ENCODE measurements at regions not wholly inside any gene's neighbourhood (a gene's known extent, or its start where the extent isn't known, plus 50 kb on each side); places are given as distances from the start of the nearest gene placed in this dataset.

DNA sequence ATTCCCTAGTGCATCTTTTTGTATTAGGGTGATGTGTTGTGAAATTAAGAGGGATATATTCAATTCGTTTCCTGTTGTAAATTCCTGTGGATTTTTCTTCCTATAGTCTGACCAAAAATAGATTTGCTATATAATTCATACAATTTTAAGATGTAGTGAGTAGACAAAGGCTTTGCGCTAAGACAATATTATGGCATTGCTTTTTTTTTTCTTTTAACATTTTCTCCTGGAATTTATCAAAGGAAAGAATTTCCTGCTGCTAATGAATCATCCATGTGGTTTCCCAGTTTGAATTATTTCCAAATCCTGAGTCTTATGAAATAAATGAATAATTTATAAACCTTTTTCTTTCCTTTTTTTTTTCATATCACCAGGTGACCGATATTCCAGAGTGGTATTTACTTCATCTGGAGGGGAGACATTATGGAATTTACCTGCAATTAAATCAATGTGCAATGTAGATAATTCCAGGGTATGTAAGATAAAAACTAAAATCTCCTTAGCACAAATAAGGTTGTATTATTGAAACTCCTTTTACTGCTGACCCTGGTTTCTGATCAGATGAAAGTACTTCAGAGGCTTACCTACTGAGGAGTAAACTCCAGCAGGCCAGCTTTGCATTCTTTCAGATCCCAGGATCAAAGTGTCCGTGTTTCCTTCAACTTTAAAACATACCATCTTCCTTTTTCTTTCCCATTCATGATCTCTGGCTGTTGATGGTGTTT lies 148.4 kb downstream of the TLR5 start:
- no peaks in the 10 kb centered on the region for H3K9me3 Mint-ChIP-seq (ENCODE audit: insufficient read depth)
- H3K27ac Mint-ChIP-seq, result no peak overlapping the region
- POLR2A ChIA-PET, result no interaction called here
- H3K4me3 Mint-ChIP-seq, result no peak overlapping the region
- no peak for ATAC-seq
- H3K27me3 Mint-ChIP-seq (ENCODE audit: low read depth), result no peaks in the 10 kb centered on the region
- H3K36me3 Mint-ChIP-seq (ENCODE audit: low read depth), result no peaks in the 10 kb centered on the region
- H3K4me1 Mint-ChIP-seq (ENCODE audit: low read depth), result no peaks in the 10 kb centered on the region
- no peak for DNase-seq
- CTCF ChIA-PET, result interaction anchor here (1.4 kb wide), 1 partner anchor 95 kb away, joined by 4 read pairs; no protein-coding TSS in a partner anchor

DNA sequence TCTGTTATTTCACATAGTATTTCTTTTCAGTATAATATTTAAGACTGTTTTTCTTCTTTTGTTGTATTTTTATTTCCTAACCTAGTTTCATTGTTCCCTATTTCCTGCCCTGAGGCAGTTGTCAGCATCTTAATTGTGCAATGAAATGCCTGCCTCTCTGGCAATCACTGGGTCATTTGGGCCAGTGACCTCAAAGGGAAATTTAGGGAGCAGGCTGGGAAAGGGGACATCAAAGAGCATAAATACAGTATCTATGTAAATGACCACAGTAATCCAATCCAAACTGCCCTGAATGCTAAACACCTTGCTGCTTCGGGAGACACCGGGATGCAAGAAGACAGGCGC lies 147.8 kb downstream of the TLR5 start:
- ChIA-PET POLR2A (no interaction called here), CTCF (no interaction called here)
- H3K36me3 Mint-ChIP-seq (ENCODE audit: low read depth), result no peaks in the 10 kb centered on the region
- DNase-seq (no peak), ATAC-seq (no peak)
- H3K4me3 Mint-ChIP-seq, result no peak overlapping the region
- no peak overlapping the region for H3K27ac Mint-ChIP-seq
- no peaks in the 10 kb centered on the region for H3K9me3 Mint-ChIP-seq (ENCODE audit: insufficient read depth)
- H3K4me1 Mint-ChIP-seq (ENCODE audit: low read depth), result no peaks in the 10 kb centered on the region
- no peaks in the 10 kb centered on the region for H3K27me3 Mint-ChIP-seq (ENCODE audit: low read depth)

DNA sequence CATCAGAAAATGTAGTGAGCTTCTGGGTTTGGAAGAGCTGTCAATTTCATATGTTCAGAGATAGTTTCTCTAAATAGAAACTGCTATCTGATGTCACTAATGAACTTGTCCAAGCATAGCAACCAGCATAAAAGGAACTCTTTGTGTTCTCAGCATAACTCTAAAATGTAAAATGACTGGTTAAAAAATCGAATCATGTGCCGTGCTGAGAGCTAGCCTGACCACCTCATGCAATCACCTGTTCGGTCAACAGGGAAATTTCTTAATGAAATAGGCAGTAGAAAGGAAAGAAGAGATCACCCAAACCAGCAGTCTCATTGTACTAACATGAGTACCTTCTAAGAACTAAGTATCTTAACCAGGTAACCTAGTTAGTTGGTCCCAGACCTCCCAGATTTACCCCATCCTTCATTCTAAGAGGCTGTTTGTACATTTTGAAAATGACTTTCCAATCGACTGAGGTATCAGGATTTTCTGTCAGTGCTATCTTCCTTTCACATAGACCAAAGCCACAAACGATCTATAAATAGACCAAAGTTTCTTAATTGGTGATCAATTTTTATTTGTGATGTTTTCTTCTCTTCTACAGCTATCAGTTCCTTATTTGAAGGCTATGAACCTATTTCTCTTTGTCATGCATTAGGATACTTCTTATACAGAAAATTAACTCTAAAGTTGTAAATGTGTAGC lies 147.3 kb downstream of the TLR5 start:
- H3K4me3 Mint-ChIP-seq, result no peak overlapping the region
- POLR2A ChIA-PET, result no interaction called here
- CTCF ChIA-PET, result no interaction called here

DNA sequence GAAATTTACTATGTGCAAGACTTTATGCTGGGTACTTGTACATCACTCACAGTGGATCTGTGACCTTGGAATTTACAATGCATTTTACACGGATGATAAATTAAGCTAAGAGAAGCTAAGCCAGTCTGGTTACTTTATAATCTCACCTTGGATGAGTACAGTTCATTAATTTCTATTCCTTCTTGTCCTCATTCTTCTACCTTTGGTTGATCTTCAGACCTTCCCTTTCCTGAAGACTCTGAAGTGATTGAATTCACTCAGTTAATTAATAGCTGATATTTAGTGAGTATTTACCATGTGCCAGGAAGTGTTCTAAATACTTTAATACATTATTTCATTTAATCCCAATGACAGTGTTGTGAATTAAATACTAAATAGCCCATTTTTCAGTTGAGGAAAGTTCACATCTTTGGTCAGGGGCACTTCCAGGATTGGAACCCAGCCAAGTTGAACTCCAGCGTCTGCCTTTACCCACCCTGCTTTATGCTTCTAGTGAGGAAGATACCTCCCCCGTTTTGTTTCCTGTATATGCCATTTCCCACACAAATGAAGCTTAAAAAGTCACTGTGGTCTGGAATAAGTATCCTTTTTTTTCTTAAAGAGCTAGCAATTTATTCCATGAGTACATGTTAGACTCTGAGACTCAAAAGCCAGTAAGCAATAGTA lies 146.6 kb downstream of the TLR5 start:
- Mint-ChIP-seq H3K27me3 (ENCODE audit: low read depth) (no peaks in the 10 kb centered on the region), H3K4me1 (ENCODE audit: low read depth) (no peaks in the 10 kb centered on the region), H3K27ac (no peak overlapping the region), H3K4me3 (no peak overlapping the region), H3K9me3 (ENCODE audit: insufficient read depth) (no peaks in the 10 kb centered on the region), H3K36me3 (ENCODE audit: low read depth) (no peaks in the 10 kb centered on the region)
- no peak for ATAC-seq
- POLR2A ChIA-PET, result no interaction called here
- CTCF ChIA-PET, result no interaction called here
- no peak for DNase-seq

More for the DNA sequence above, 147.3 kb downstream of the TLR5 start:
- no peaks in the 10 kb centered on the region for H3K4me1 Mint-ChIP-seq (ENCODE audit: low read depth)
- no peak overlapping the region for H3K27ac Mint-ChIP-seq
- no peaks in the 10 kb centered on the region for H3K36me3 Mint-ChIP-seq (ENCODE audit: low read depth)
- DNase-seq (no peak), ATAC-seq (no peak)
- H3K27me3 Mint-ChIP-seq (ENCODE audit: low read depth), result no peaks in the 10 kb centered on the region
- H3K9me3 Mint-ChIP-seq (ENCODE audit: insufficient read depth), result no peaks in the 10 kb centered on the region

DNA sequence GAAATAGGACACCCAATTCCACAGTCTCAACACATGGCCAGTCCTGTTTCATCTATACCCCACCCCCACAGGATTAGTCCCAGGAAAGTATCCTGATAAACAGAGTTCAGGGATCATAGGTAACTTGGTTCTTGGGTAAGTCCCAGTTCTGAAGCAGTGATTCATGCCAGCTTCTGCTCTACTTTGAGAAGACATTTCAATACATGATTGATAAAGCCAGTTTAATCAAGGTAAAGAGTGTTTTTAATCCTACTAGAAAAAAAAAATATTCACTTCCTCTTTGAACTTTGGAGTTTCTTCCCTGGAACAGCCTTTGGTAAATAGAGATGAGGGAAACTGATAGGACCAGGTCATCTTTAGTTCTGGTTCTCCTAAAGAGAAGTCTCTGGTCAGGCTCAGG lies 142.4 kb downstream of the TLR5 start:
- Mint-ChIP-seq H3K27me3 (ENCODE audit: low read depth) (no peaks in the 10 kb centered on the region), H3K4me1 (ENCODE audit: low read depth) (no peaks in the 10 kb centered on the region), H3K36me3 (ENCODE audit: low read depth) (no peaks in the 10 kb centered on the region), H3K4me3 (no peak overlapping the region), H3K27ac (no peak overlapping the region), H3K9me3 (ENCODE audit: insufficient read depth) (no peaks in the 10 kb centered on the region)
- no peak for ATAC-seq
- DNase-seq, result no peak
- POLR2A ChIA-PET, result no interaction called here
- CTCF ChIA-PET, result no interaction called here

DNA sequence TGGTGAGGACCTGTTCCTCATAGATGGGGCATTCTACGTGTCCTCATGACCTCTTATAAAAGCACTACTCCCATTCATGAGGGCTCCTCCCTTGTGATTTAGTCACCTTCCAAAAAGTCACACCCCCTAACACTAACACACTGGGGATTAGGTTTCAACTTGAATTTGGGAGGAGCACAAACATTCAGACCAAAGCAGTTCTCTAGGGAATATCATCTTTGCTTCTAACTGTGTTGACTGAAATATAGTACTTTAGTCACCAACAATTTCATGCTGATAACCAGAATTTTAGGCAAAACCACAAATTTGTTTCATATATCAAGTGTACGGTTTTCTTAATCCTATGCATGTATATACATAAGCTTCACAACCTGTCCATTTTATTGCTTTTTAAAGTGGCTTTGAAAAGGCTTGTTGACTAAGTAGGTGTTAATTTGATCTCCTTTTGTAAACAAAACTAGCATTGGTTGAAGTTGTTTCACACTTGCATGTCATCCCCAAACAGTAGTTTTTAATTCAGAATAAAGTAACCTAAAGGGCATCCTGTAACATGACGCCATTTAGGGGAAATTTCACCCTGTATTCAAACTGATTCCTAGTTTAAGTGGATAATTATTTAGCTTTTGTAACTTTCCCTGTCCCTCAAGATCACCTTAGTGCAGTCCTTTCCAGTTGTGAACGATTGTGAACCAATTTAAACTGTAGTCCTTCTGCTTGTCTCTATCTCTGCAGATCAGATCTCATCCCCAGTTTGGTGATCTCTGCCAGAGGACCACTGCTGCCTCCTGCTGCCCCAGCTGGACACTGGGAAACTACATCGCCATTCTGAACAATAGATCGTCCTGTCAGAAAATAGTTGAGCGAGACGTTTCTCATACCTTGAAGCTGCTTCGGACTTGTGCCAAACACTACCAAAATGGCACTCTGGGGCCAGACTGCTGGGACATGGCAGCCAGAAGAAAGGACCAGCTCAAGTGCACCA lies 141.1 kb downstream of the TLR5 start:
- Mint-ChIP-seq H3K27me3 (ENCODE audit: low read depth) (no peaks in the 10 kb centered on the region), H3K36me3 (ENCODE audit: low read depth) (no peaks in the 10 kb centered on the region), H3K27ac (no peak overlapping the region), H3K4me3 (no peak overlapping the region), H3K4me1 (ENCODE audit: low read depth) (no peaks in the 10 kb centered on the region), H3K9me3 (ENCODE audit: insufficient read depth) (no peaks in the 10 kb centered on the region)
- ChIA-PET CTCF (no interaction called here), POLR2A (no interaction called here)
- DNase-seq, result no peak
- ATAC-seq, result no peak

DNA sequence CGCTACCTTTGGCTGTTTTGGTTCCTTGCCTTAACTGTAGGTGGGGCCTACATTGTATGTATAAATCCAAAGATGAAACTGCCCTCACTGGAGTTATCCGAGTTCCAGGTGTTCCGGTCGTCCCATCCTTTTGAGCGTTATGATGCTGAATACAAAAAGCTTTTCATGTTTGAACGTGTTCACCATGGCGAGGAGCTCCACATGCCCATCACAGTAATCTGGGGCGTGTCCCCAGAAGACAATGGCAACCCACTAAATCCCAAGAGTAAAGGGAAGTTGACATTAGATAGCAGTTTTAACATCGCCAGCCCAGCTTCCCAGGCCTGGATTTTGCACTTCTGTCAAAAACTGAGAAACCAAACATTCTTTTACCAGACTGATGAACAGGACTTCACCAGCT lies 139.5 kb downstream of the TLR5 start:
- no peaks in the 10 kb centered on the region for H3K4me1 Mint-ChIP-seq (ENCODE audit: low read depth)

DNA sequence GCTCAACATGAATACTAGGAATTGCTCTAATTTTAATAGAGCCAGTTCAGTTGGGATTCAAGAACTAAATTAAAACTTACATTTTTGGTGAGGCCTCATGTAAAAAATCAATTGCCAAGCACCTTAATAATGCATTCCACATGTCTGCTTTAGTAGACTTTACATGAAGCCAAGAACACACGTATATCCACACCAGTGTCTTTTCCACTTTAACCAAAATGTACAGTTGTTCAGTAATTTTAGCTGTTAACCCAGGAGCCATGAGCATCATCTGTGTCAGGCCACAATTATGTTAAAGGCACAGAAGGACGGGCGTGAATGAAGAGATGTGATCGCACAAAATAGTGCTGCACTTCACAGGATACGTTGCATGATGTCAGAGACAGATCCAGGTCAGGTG lies 136.7 kb downstream of the TLR5 start:
- H3K4me1 Mint-ChIP-seq (ENCODE audit: low read depth), result no peaks in the 10 kb centered on the region
- CTCF ChIA-PET, result interaction anchor here (1.2 kb wide), 1 partner anchor 127 kb away, joined by 3 read pairs; no protein-coding TSS in a partner anchor
- no peak for ATAC-seq

More for the DNA sequence above, 139.5 kb downstream of the TLR5 start:
- no peak for ATAC-seq
- Mint-ChIP-seq H3K4me3 (no peak overlapping the region), H3K9me3 (ENCODE audit: insufficient read depth) (no peaks in the 10 kb centered on the region), H3K27ac (no peak overlapping the region), H3K36me3 (ENCODE audit: low read depth) (no peaks in the 10 kb centered on the region), H3K27me3 (ENCODE audit: low read depth) (no peaks in the 10 kb centered on the region)
- DNase-seq, result no peak
- POLR2A ChIA-PET, result no interaction called here
- CTCF ChIA-PET, result no interaction called here

DNA sequence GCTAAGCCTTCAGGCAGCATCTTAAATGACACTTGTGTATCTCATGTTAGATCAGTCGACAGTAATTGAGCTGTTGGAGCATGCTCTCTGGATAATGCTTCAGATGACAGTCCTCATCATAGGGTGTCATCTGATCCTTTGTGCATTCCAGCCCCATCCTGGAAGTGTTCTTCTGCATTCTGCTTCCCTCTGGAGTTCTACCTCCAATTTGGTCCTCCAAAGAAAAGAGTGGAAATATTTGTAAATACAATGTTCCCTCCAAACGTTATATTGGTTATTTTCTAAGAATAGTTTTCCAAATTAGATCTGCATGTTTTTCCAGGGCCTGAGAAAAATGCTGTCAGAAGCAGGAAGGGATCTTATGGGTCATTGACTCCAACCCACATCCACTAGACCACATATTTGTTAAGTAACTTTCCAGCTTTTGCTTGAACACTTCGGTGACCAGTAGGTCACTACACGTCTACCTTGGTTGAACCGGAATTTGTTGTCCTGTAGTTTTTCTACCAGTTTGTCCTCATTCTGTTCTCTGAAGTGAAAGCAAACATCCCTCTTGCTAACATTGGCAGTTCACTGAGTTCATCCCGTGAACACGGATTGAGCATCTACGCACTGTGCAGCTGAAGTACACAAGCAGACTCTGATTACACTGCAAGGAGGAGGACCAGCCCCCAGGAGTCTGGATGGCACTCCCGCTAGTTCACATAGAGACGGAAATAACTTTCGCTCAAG lies 136.0 kb downstream of the TLR5 start:
- ATAC-seq (no peak), DNase-seq (no peak)
- Mint-ChIP-seq H3K4me3 (no peak overlapping the region), H3K9me3 (ENCODE audit: insufficient read depth) (no peaks in the 10 kb centered on the region), H3K27me3 (ENCODE audit: low read depth) (peaks cover 15% of the 10 kb centered on the region), H3K27ac (no peak overlapping the region), H3K4me1 (ENCODE audit: low read depth) (no peaks in the 10 kb centered on the region), H3K36me3 (ENCODE audit: low read depth) (no peaks in the 10 kb centered on the region)
- POLR2A ChIA-PET, result no interaction called here
- CTCF ChIA-PET, result interaction anchor here (1.2 kb wide), 1 partner anchor 127 kb away, joined by 3 read pairs; no protein-coding TSS in a partner anchor

More for the DNA sequence above, 136.7 kb downstream of the TLR5 start:
- no peak for DNase-seq
- H3K36me3 Mint-ChIP-seq (ENCODE audit: low read depth), result no peaks in the 10 kb centered on the region
- H3K9me3 Mint-ChIP-seq (ENCODE audit: insufficient read depth), result no peaks in the 10 kb centered on the region
- peaks cover 13% of the 10 kb centered on the region for H3K27me3 Mint-ChIP-seq (ENCODE audit: low read depth)
- no peak overlapping the region for H3K4me3 Mint-ChIP-seq
- POLR2A ChIA-PET, result no interaction called here
- no peak overlapping the region for H3K27ac Mint-ChIP-seq

DNA sequence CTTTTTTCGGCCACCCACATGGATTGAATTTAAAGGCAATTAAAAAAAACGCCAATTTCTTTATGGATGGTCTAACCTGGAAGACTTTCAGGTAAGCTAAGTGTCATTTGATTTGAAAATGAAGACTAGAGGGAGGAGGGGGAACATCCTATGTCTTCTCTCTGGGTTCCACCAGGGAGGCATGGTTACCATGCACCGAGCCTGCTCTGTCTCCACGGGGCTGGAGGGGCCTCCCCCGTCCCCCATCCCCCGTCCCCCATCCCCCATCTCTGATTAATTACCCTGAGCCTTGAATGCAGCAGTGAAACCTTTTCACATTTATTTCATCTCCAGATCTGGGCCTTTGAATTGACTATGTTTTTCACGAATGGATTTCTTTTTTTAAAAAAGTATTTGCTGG lies 135.1 kb downstream of the TLR5 start:
- Mint-ChIP-seq H3K4me1 (ENCODE audit: low read depth) (no peaks in the 10 kb centered on the region), H3K27me3 (ENCODE audit: low read depth) (peaks cover 18% of the 10 kb centered on the region), H3K27ac (no peak overlapping the region), H3K4me3 (no peak overlapping the region), H3K36me3 (ENCODE audit: low read depth) (no peaks in the 10 kb centered on the region), H3K9me3 (ENCODE audit: insufficient read depth) (no peaks in the 10 kb centered on the region)
- DNase-seq, result no peak
- no peak for ATAC-seq
- POLR2A ChIA-PET, result no interaction called here
- CTCF ChIA-PET, result no interaction called here

DNA sequence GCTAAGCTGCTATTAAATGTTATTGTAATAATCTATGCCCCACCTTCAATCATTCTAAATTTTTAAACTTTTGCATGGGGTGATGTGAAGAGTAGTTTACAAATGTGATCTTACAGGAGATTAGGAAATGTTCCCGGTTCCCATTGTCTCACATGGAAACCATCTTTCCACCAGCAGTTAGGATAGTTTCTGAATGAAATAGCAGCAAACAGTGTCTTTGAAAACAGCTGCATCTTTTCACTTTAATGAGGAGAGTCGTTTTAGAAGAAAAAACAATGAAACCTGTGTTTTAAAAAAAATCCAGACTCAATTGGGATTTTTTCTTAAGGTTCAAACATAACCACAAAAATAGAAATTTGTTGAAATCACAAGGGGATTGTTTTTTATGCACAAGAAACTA lies 134.2 kb downstream of the TLR5 start:
- Mint-ChIP-seq H3K27me3 (ENCODE audit: low read depth) (peaks cover 24% of the 10 kb centered on the region), H3K4me1 (ENCODE audit: low read depth) (no peaks in the 10 kb centered on the region), H3K27ac (no peak overlapping the region), H3K36me3 (ENCODE audit: low read depth) (no peaks in the 10 kb centered on the region), H3K9me3 (ENCODE audit: insufficient read depth) (no peaks in the 10 kb centered on the region), H3K4me3 (no peak overlapping the region)
- no peak for ATAC-seq
- no peak for DNase-seq
- ChIA-PET CTCF (no interaction called here), POLR2A (no interaction called here)
